NCI-H82 treated with DMSO at 0.1 percent for 48 hours (cell line): ENCODE measurements at regions not wholly inside any gene's neighbourhood (a gene's known extent, or its start where the extent isn't known, plus 50 kb on each side); places are given as distances from the start of the nearest gene placed in this dataset.
A peak's percentile ranks its signal among the peaks of the same experiment; 100 is the strongest.
"Not testable (repeated sequence)": the region's sequence is repeated elsewhere in the genome, so short reads cannot be mapped to it uniquely, and the experiment has no call there.

Experiments used
- DNase-seq: peaks from one replicate; lab custom pipeline; 2025; ENCODE audit not compliant: unreplicated experiment; lab: John Stamatoyannopoulos, UW

- DNase-seq = no peak
Observed at GRCh38 chr3:88657459-88657858, 450.0 kb upstream of the EPHA3 start.

DNA sequence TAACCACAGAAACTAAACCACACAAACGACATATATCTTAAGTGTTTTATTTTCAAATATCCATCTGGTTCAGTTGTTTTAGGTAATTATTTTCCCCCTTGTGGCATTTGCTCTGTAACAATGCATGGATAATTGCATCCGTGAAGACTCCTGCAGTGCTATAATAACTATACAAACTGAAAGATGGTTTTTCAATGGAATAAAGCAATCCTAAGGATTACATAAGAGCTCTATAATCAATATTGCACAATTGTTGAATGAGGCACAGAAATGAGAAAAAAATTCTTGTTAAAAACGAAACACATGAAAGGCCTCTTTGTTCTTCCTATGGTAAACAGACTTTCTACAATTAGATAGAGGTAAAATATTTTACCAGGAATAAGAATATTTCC is 446.0 kb upstream of the EPHA3 start:
- no peak for DNase-seq

GRCh38 chr3:88668180-88668579 is 439.2 kb upstream of the EPHA3 start:
- DNase-seq = no peak

GRCh38 chr3:88671573-88671972 is 435.8 kb upstream of the EPHA3 start:
- DNase-seq = no peak

- no peak for DNase-seq
Observed at GRCh38 chr3:88677298-88677697, 430.1 kb upstream of the EPHA3 start.

GRCh38 chr3:88678747-88679146 is 428.7 kb upstream of the EPHA3 start:
- no peak for DNase-seq

- DNase-seq = no peak
Observed at GRCh38 chr3:88690287-88690686, 417.1 kb upstream of the EPHA3 start.

GRCh38 chr3:88691081-88691480 is 416.3 kb upstream of the EPHA3 start:
- no peak for DNase-seq

DNA sequence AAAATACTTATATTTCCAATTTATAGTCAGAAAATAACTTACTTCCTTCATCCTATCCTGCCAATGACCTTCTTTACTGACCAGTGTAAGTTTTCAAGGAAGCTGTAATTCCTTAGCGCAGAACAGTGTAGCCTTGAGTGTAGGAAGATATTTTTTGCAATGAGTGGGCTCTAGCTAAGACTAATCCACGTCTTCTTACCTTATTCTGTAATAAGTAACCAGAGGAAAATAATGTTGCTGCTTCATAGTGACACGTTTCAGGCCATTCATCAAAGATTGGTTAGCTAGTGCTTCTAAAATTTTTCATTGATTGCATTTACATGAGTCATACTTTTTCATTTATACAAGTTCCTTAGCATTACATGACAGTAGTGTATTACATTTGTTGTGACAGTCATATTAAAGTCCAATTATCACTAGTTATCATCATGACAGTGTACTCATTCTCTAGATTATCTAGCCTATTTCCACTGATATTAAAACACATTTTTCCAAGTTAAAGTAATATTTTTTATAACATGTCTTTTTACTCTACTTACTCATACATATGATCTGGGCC is 403.8 kb upstream of the EPHA3 start:
- no peak for DNase-seq

- DNase-seq = no peak
Observed at GRCh38 chr3:88704338-88704737, 403.1 kb upstream of the EPHA3 start.

GRCh38 chr3:88707837-88708236 is 399.6 kb upstream of the EPHA3 start:
- DNase-seq = no peak

DNA sequence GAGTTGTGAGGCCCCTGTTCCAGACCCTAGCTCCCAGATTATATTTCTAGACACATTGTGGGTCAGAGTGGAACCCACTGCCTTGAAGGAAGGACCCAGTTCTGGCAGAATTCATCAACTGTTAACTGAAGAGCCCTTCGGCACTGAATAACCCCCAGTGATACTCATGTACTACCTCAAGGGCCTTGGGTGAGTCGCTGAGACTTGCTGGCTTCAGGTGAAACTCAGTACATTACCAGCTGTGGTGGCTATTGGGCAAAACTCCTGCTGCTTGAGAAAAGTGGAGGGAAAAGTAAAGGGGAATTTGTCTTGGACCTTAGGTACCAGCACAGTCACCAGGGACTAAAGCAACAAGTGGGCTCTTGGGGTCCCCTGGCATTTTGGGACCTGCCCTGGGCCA is 394.9 kb upstream of the EPHA3 start:
- no peak for DNase-seq

DNA sequence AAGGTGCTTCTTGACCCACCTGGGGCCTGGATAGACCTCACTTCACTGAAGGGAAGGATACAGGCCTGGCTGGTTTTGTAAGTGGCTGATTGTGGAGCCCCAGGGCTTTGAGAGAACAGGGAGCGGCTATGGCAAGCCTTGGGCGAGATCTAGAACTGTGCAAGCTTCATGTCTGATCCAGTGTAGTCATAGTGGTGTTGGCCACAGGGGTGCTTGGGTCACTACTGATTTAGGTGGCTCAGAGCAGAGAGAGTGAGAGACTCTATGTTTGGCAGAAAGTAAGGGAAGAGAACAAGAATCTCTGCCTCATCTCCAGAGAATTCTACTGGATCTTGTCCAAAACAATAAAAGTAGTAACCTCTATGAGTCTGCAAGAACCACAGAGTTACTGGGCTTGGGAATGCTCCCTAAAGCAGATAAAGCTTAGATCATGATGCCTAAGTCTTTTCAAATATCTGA is 394.2 kb upstream of the EPHA3 start:
- no peak for DNase-seq

GRCh38 chr3:88725440-88726165 is 381.8 kb upstream of the EPHA3 start:
- no peak for DNase-seq

DNA sequence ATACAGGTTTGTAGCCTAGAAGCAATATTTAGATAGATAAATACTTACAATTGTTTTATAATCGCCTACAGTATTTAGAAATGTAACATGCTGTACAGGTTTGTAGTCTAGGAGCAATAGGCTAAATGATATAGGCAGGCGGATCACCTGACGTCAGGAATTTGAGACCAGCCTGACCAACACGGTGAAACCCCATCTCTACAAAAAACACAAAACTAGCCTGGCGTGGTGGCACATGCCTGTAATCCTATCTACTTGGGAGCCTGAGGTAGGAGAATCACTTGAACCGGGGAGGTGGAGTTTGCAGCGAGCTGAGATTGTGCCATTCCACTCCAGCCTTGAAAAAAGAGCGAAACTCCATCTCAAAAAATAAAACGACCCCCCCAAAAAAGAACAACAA is 375.2 kb upstream of the EPHA3 start:
- no peak for DNase-seq

DNA sequence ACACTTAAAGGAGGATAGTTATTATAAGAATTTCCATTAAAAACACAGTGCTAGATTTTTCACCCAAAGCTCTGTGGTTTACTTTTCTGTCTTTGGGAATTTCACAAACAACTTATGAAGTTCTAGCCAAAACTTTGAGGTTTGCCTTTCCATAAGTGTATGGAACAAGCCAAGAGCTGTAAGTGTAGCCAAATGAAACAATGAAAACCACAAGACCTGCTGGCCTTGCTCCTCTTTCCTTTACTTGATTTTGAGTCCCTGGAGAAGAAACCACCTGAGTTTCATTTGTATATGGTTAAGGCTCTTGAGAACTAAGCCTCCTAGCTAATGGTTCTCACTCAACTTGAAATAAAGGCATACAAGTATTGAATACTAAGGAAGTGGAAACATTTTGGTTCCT is 365.3 kb upstream of the EPHA3 start:
- no peak for DNase-seq

- DNase-seq = peak; percentile 6
Observed at GRCh38 chr3:88742674-88743507, 364.5 kb upstream of the EPHA3 start.

DNA sequence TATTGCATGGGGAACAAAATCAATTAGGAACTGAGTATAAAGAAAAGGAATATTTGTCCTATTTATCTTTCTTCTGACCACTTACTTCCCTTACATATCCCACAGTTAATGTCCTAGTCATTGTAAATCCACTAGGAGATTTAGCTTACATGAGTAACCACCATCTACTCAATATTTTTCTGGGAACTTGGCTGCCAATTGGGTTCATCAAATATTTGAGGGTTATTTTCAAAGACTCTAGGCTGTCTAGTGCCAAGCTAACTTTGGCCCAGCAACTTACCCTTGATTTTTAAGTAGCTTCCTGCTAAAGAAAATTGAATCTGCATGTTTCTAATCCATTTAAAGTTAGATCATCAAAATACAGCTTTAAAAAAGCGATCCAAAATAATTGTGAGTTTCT is 362.5 kb upstream of the EPHA3 start:
- no peak for DNase-seq

DNA sequence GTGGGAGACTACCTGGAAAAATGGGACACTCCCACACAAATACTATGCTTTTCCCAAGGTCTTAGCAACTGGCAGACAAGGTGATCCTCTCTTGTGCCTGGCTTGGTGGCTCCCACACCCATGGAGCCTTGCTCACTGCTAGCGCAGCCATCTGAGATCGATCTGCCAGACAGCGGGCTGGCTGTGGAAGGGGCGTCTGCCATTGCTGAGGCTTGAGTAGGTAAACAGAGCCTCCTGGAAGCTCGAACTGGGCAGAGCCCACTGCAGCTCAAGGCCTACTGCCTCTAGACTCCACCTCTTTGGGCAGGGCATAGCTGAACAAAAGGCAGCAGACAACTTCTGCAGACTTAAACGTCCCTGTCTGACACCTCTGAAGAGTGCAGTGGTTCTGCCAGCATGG is 360.3 kb upstream of the EPHA3 start:
- DNase-seq = not testable (repeated sequence)

- DNase-seq = no peak
Observed at GRCh38 chr3:88758676-88759075, 348.7 kb upstream of the EPHA3 start.

- DNase-seq = no peak
Observed at GRCh38 chr3:88767746-88768145, 339.7 kb upstream of the EPHA3 start.

- no peak for DNase-seq
Observed at GRCh38 chr3:88773766-88774165, 333.7 kb upstream of the EPHA3 start.
